Nephron progenitor cell (in vitro differentiated cells): ENCODE measurements at regions not wholly inside any gene's neighbourhood (a gene's known extent, or its start where the extent isn't known, plus 50 kb on each side); places are given as distances from the start of the nearest gene placed in this dataset.

Experiments used
- DNase-seq: peaks from one replicate; pipeline ENCODE4 v3.0.0; 2021
- H3K27ac Mint-ChIP-seq: 2 replicates; pipeline ENCODE4 v1.8.0; 2021; ENCODE audit warnings: mild to moderate bottlenecking, moderate library complexity, mixed read lengths
- H3K27me3 Mint-ChIP-seq: 2 replicates; pipeline ENCODE4 v1.8.0; 2021; ENCODE audit warnings: mild to moderate bottlenecking, low read depth, mixed read lengths; ENCODE audit not compliant: poor library complexity
- H3K36me3 Mint-ChIP-seq: 2 replicates; pipeline ENCODE4 v1.8.0; 2021; ENCODE audit warnings: low read depth, mixed read lengths
- H3K4me1 Mint-ChIP-seq: 2 replicates; pipeline ENCODE4 v1.8.0; 2021; ENCODE audit warnings: mixed read lengths
- H3K4me3 Mint-ChIP-seq: 2 replicates; pipeline ENCODE4 v1.8.0; 2021; ENCODE audit warnings: mild to moderate bottlenecking, moderate library complexity, mixed read lengths
- H3K9me3 Mint-ChIP-seq: 2 replicates; pipeline ENCODE4 v1.8.0; 2021; ENCODE audit warnings: mild to moderate bottlenecking, moderate library complexity, mixed read lengths
- CTCF ChIP-seq: fragments of 200-600 bp; sonication (generic); IDR thresholded peaks from 2 replicates; pipeline ENCODE4 v1.5.0; 2021; ENCODE audit warnings: antibody characterized with exemption

DNA sequence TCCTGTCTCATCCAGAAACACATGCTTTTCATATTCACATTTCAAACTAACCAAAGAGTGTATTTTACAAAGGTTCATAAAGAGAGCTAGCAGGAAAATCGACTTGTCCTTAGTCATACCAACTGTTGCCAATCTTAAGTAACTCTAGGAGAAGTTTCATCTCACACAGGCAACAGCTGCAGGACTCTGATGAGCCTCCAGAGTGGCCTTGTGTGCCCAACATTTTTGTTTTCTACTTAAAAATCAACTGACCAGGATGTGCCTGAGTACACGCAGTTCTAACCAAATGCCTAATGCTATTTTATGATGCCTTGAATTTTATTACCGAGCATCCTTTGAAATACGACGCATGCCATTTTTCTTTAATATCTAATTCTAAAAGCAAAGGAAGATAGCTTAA is 595.9 kb upstream of the LRRTM4 start:
- Mint-ChIP-seq H3K27ac (no peak overlapping the region), H3K4me1 (no peaks in the 10 kb centered on the region), H3K9me3 (no peaks in the 10 kb centered on the region), H3K4me3 (no peak overlapping the region), H3K36me3 (no peaks in the 10 kb centered on the region), H3K27me3 (peaks cover 3% of the 10 kb centered on the region)
- TF ChIP-seq CTCF: no peak
- no peak for DNase-seq

- Mint-ChIP-seq H3K27ac (no peak overlapping the region), H3K4me3 (no peak overlapping the region), H3K9me3 (no peaks in the 10 kb centered on the region), H3K36me3 (no peaks in the 10 kb centered on the region), H3K4me1 (no peaks in the 10 kb centered on the region), H3K27me3 (peaks cover 3% of the 10 kb centered on the region)
- no peak for DNase-seq
- no peak for TF ChIP-seq CTCF
These were observed 598.1 kb upstream of the LRRTM4 start for GRCh38 chr2:78120275-78120674.

DNA sequence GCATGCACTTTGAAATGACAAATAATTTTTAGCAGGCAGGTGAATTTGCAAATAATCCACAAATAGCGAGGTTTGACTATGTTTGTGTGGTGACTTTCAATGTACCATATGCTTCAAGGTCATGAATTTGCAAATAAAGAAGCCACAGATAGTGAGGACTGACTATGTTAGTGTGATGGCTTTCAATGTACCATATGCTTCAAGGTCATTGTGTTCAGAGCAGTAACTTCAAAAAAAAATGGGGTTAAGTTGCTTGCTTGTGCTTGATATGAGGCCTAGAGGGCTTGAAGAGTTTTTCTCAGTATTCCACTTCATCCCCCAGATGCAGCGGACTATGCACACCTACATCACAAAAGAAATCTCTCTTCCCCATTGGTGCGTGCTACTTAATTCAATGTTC is 602.9 kb upstream of the LRRTM4 start:
- Mint-ChIP-seq H3K4me3 (no peak overlapping the region), H3K4me1 (no peaks in the 10 kb centered on the region), H3K27me3 (no peaks in the 10 kb centered on the region), H3K27ac (no peak overlapping the region), H3K36me3 (no peaks in the 10 kb centered on the region), H3K9me3 (no peaks in the 10 kb centered on the region)
- TF ChIP-seq CTCF: no peak
- no peak for DNase-seq

- DNase-seq: no peak
- Mint-ChIP-seq H3K4me3 (no peak overlapping the region), H3K27me3 (no peaks in the 10 kb centered on the region), H3K9me3 (no peaks in the 10 kb centered on the region), H3K36me3 (no peaks in the 10 kb centered on the region), H3K27ac (no peak overlapping the region), H3K4me1 (no peaks in the 10 kb centered on the region)
- no peak for TF ChIP-seq CTCF
These were observed 605.2 kb upstream of the LRRTM4 start for GRCh38 chr2:78127424-78127823.

DNA sequence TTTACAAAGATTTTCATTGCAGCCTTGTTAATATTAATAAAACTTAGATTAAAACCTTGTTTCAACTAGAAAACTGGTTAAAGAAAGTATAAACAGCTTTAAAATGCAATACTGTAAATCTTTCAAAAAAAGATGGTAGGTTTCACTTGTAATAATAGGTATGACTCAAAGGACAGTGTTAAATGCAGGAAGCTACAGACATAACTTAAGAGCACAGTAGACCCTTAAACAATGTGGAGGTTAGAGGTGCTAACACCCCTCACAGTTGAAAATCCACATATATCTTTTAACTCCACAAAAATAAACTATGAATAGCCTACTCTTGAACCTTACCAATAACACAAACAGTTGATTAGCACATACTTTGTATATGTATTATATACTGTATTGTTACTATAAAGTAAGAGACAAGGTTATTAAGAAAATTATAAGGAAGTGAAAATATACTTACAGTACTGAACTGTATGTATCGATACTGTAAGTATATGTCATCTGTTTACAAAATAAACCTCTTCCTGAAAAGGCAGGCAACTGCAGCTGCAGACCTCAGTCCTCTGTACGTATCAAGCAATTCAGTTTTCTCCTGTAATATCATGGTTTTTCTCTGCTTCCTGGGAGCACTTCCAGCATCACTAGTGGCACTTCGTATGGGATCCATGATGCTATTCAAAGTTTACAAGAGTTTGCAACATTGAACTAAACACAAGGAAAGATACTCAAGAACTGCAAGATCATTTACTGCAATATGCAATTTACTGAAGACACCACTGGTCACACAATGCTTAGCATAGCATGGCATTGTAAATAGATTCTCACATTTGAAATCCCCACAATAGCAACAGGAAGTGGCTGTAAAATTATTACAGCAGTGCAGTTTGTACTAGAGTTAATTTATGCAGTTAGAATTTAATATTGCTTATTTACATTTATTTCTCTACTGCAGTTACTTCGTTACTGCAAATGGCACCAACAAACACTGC is 610.5 kb upstream of the LRRTM4 start:
- H3K9me3 Mint-ChIP-seq: no peaks in the 10 kb centered on the region
- H3K36me3 Mint-ChIP-seq: no peaks in the 10 kb centered on the region
- H3K27me3 Mint-ChIP-seq: no peaks in the 10 kb centered on the region
- no peaks in the 10 kb centered on the region for H3K4me1 Mint-ChIP-seq
- no peak for DNase-seq
- H3K27ac Mint-ChIP-seq: no peak overlapping the region
- H3K4me3 Mint-ChIP-seq: no peak overlapping the region
- TF ChIP-seq CTCF: no peak
